ENCODE measurements at regions not wholly inside any gene's neighbourhood (a gene's known extent, or its start where the extent isn't known, plus 50 kb on each side); places are given as distances from the start of the nearest gene placed in this dataset.

GRCh38 chr5:35470866-35471265, 146.8 kb upstream of the SPEF2 start:
- TF ChIP-seq RFX5 (IDR thresholded peaks at IDR 0.05; ENCODE audit: low read depth, low read length) (no peak), CTCF (conservative IDR thresholded peaks at IDR 0.05; ENCODE audit: low read depth, low read length) (no peak), USF2 (IDR thresholded peaks at IDR 0.05; ENCODE audit: low read depth, low read length) (no peak), NFE2L2 (IDR thresholded peaks at IDR 0.05; ENCODE audit: low read depth, low read length) (no peak), POLR2A (IDR thresholded peaks at IDR 0.05; ENCODE audit: low read depth, low read length) (no peak), RCOR1 (IDR thresholded peaks at IDR 0.05; ENCODE audit: insufficient replicate concordance, low read length) (no peak)

Data from IMR-90 (cell line).